Gastroesophageal sphincter (tissue), 4 donors: ENCODE measurements at regions not wholly inside any gene's neighbourhood (a gene's known extent, or its start where the extent isn't known, plus 50 kb on each side); places are given as distances from the start of the nearest gene placed in this dataset.

Source experiments
- ATAC-seq: fragments of 150-250 bp; one replicate; pipeline ENCODE4 v1.9.1; 2016; ENCODE audit warnings: mild to moderate bottlenecking, moderate library complexity
- H3K27ac ChIP-seq, 4 donors: fragments of 200-600 bp; sonication (generic) in 3 of 4; 1 replicate in 3 of 4; 2 replicates in 1 of 4; pipeline ENCODE4 v1.5.1; 2016 to 2019
- H3K27me3 ChIP-seq: fragments of 200-600 bp; sonication (generic); one replicate; pipeline ENCODE4 v1.5.1; 2019
- H3K36me3 ChIP-seq, 2 donors: fragments of 200-600 bp; sonication (generic); one replicate each; pipeline ENCODE4 v1.5.1; 2019; ENCODE audit warnings: control low read depth in 1 of 2
- H3K4me1 ChIP-seq, 3 donors: fragments of 200-600 bp; sonication (generic); 1 replicate in 2 of 3; 2 replicates in 1 of 3; pipeline ENCODE4 v1.5.1; 2016 to 2019; ENCODE audit warnings: control low read depth in 2 of 3
- H3K4me3 ChIP-seq, 2 donors: fragments of 200-600 bp; sonication (generic); one replicate each; pipeline ENCODE4 v1.5.1; 2019; ENCODE audit warnings: mild to moderate bottlenecking in 1 of 2, moderate library complexity in 1 of 2
- H3K9me3 ChIP-seq, 3 donors: fragments of 200-600 bp; sonication (generic); one replicate each; pipeline ENCODE4 v1.5.1; 2017 to 2019; ENCODE audit warnings: control low read depth in 2 of 3
- EP300 ChIP-seq: sonication (generic); formaldehyde crosslinking; IDR thresholded peaks from one replicate; pipeline ENCODE4 v1.6.1; 2017; ENCODE audit warnings: antibody characterized with exemption, mild to moderate bottlenecking
- POLR2A ChIP-seq, 2 donors: fragments of 450-650 bp; IDR thresholded peaks; one replicate each; pipeline ENCODE4 v1.6.1; 2017; ENCODE audit warnings: antibody characterized with exemption in 2 of 2, mild to moderate bottlenecking in 2 of 2, moderate library complexity in 1 of 2
- POLR2AphosphoS5 ChIP-seq: sonication (generic); formaldehyde crosslinking; IDR thresholded peaks from one replicate; pipeline ENCODE4 v1.6.1; 2017; ENCODE audit warnings: antibody characterized with exemption
- WGBS, 2 donors: methylation state at CpG; one replicate each; pipeline ENCODE4 v1.1.5; 2018; ENCODE audit warnings: low coverage in 1 of 2; 5-methylcytosine and 5-hydroxymethylcytosine counted together
- TF ChIP-seq, protein P1 (sequence below), 4 experiments: fragments of 200-600 bp in 2 of 4; fragments of 450-650 bp in 2 of 4; sonication (generic) in 1 of 4; IDR thresholded peaks; one replicate each; pipeline ENCODE4 v1.5.1; 2017 to 2019; ENCODE audit warnings: antibody characterized with exemption in 4 of 4, mild to moderate bottlenecking in 2 of 4, moderate library complexity in 2 of 4

DNA sequence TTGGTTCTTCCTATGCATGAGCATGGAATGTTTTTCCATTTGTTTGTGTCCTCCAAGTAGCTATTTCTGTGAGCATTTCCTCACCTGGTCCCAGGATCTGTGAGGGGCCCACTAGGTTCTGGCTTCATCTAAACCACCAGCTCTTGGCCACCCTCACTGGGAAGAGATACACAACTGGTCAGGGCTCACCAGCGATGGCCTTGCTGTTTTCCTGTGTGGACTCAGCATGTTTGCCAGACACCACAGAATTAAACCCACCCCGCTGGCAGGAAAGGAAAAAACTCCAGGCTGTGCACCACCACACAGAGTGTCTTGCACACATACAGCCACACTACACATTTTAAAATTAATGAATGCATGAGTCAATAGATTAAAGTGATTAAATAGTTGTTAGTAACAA, 65.1 kb upstream of the NXT1 start:
- no peaks in the 10 kb centered on the region for H3K9me3 ChIP-seq
- no peak for TF ChIP-seq POLR2A (IDR thresholded peaks at IDR 0.05)
- TF ChIP-seq, protein P1, sequence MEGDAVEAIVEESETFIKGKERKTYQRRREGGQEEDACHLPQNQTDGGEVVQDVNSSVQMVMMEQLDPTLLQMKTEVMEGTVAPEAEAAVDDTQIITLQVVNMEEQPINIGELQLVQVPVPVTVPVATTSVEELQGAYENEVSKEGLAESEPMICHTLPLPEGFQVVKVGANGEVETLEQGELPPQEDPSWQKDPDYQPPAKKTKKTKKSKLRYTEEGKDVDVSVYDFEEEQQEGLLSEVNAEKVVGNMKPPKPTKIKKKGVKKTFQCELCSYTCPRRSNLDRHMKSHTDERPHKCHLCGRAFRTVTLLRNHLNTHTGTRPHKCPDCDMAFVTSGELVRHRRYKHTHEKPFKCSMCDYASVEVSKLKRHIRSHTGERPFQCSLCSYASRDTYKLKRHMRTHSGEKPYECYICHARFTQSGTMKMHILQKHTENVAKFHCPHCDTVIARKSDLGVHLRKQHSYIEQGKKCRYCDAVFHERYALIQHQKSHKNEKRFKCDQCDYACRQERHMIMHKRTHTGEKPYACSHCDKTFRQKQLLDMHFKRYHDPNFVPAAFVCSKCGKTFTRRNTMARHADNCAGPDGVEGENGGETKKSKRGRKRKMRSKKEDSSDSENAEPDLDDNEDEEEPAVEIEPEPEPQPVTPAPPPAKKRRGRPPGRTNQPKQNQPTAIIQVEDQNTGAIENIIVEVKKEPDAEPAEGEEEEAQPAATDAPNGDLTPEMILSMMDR (IDR thresholded peaks at IDR 0.05), result no peak
- TF ChIP-seq EP300, result no peak
- no peak for TF ChIP-seq POLR2AphosphoS5
- H3K4me1 ChIP-seq, result peaks cover 0 to 5% (median 0%) of the 10 kb centered on the region in 3 donors
- no peaks in the 10 kb centered on the region for H3K36me3 ChIP-seq
- H3K27ac ChIP-seq, result no peak overlapping the region
- WGBS, 2 donors, result 100% methylated on average over 1 of the region's 2 CpGs; no CpG with 5 or more reads in 1 of the 2 donors
- ATAC-seq, result no peak
- H3K27me3 ChIP-seq, result no peaks in the 10 kb centered on the region
- no peak overlapping the region for H3K4me3 ChIP-seq

DNA sequence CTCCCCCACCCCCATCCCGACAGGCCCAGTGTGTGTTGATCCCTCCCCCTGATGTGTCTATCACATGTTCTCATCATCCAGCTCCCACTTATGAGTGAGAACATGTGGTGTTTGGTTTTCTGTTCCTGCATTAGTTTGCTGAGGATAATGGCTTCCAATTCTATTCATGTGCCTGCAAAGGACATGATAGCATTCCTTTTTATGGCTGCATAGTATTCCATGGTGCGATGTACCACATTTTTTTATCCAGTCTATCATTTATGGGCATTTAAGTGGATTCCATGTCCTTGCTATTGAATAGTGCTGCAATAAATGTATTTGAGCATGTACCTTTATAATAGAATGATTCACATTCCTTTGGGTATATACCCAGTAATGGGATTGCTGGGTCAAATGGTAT, 66.6 kb upstream of the NXT1 start:
- 100% methylated on average over 1 of the region's 2 CpGs; no CpG with 5 or more reads in 1 of the 2 donors for WGBS, 2 donors
- Histone ChIP-seq H3K27ac (no peak overlapping the region), H3K9me3 (no peaks in the 10 kb centered on the region), H3K36me3 (no peaks in the 10 kb centered on the region), H3K27me3 (no peaks in the 10 kb centered on the region), H3K4me3 (no peak overlapping the region), H3K4me1 (no peaks in the 10 kb centered on the region)
- ATAC-seq, result no peak
- no peak for TF ChIP-seq EP300
- TF ChIP-seq POLR2AphosphoS5, result no peak
- TF ChIP-seq, protein P1 (IDR thresholded peaks at IDR 0.05), result no peak
- no peak for TF ChIP-seq POLR2A (IDR thresholded peaks at IDR 0.05)

DNA sequence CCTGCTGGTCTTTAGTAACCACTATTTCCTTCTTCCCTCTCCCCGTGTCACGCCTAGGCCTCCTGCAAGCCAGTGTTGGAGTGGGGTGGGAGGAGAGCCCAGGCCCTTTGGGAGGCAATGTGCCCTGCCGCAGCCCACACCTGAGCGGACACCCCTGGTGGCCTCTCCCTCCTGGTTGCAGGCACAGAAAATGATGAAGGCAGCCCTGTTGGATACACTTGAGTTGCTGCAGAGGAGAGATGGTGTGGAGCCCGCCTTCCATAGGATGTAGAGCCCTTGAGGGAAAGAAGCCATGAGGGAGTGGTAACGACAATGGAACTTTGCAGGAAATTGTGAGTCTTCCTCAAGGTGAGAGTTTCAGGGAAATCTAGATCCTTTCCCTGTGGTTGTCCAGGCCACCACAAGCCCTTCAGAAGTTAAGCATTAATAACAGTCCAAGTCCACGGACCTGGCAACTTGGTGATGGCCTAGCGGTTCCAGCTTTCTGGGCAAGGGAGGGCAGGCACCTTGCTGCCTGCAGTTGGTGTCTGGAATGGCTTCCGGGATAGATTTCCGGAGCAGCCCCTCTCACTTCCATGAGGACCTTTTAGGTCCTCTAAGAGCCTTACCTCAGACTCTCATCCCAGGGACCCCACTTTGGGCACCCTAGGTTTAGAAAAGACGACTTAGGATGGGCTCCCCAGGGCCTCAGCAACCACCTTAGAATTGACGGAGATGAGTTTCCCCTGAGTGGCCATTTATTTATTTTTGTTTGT, 67.3 kb upstream of the NXT1 start:
- no peak for ATAC-seq
- WGBS, 2 donors, result 77 to 97% methylated on average over 4 to 7 of the region's 12 CpGs
- TF ChIP-seq POLR2AphosphoS5 (no peak), POLR2A (IDR thresholded peaks at IDR 0.05) (no peak), EP300 (no peak)
- TF ChIP-seq, protein P1 (IDR thresholded peaks at IDR 0.05), result no peak
- H3K27me3 ChIP-seq, result no peaks in the 10 kb centered on the region
- no peaks in the 10 kb centered on the region for H3K9me3 ChIP-seq
- H3K4me3 ChIP-seq, result no peak overlapping the region
- H3K36me3 ChIP-seq, result no peaks in the 10 kb centered on the region
- H3K4me1 ChIP-seq, result no peaks in the 10 kb centered on the region
- H3K27ac ChIP-seq, result no peak overlapping the region

DNA sequence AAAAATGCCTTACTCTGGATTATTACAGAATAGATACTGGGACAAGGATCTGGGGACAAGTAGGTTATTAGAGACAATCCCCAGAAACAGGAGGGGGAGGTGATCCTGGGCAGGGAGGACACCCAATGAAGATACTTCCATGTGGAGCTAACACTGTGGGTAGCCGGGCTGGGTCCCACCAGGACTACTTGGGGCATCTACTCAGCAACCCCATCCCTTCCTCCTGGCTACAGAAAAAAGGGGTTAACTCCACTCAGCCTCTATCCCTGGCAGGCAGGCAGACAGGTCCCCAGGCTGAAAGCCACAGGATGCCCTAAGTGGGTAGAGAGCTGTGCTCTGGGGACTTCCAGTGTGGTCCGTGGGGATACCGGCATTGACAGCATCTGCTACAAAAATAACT, 68.0 kb upstream of the NXT1 start:
- Histone ChIP-seq H3K4me3 (no peak overlapping the region), H3K27ac (no peak overlapping the region), H3K4me1 (no peaks in the 10 kb centered on the region), H3K9me3 (no peaks in the 10 kb centered on the region), H3K36me3 (no peaks in the 10 kb centered on the region), H3K27me3 (no peaks in the 10 kb centered on the region)
- 82 to 90% methylated on average over 2 to 3 of the region's 3 CpGs for WGBS, 2 donors
- no peak for TF ChIP-seq EP300
- no peak for TF ChIP-seq POLR2AphosphoS5
- no peak for TF ChIP-seq POLR2A (IDR thresholded peaks at IDR 0.05)
- TF ChIP-seq, protein P1 (IDR thresholded peaks at IDR 0.05), result no peak
- ATAC-seq, result no peak

DNA sequence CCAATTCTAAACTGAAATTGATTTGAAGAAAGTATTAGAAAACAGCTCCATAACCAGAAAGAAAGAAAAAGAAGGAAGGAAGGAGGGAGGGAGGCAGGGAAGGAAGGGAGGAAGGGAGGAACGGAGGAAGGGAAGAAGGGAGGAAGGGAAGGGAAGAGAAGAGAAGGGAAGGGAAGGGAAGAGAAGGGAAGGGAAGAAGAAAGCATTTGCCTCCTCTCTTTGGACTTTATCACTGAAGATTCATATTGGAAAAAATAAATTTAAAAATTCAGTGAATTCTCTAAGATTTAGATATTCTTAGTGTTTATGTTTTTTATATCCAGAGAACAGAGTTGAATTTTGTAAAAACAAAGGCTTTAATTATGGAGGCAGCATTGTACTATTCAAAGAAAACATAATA, 68.5 kb upstream of the NXT1 start:
- no peak for ATAC-seq
- 33 to 62% methylated on average over 1 of the region's 1 CpG for WGBS, 2 donors
- H3K4me3 ChIP-seq, result no peak overlapping the region
- H3K9me3 ChIP-seq, result no peaks in the 10 kb centered on the region
- no peak overlapping the region for H3K27ac ChIP-seq
- no peaks in the 10 kb centered on the region for H3K4me1 ChIP-seq
- H3K36me3 ChIP-seq, result no peaks in the 10 kb centered on the region
- H3K27me3 ChIP-seq, result no peaks in the 10 kb centered on the region
- TF ChIP-seq, protein P1 (IDR thresholded peaks at IDR 0.05), result no peak
- TF ChIP-seq POLR2AphosphoS5 (no peak), POLR2A (IDR thresholded peaks at IDR 0.05) (no peak), EP300 (no peak)
